Left kidney (tissue), 1 donor: ENCODE measurements at regions not wholly inside any gene's neighbourhood (a gene's known extent, or its start where the extent isn't known, plus 50 kb on each side); places are given as distances from the start of the nearest gene placed in this dataset.
A peak's percentile ranks its signal among the peaks of the same experiment; 100 is the strongest.
"Not testable (repeated sequence)": the region's sequence is repeated elsewhere in the genome, so short reads cannot be mapped to it uniquely, and the experiment has no call there.

Experiments
- DNase-seq: peaks from one replicate; pipeline ENCODE4 v3.0.0-alpha.2; 2013

GRCh38 chr13:65940720-65941119 is 1289.4 kb downstream of the PCDH9 start:
- no peak for DNase-seq

DNA sequence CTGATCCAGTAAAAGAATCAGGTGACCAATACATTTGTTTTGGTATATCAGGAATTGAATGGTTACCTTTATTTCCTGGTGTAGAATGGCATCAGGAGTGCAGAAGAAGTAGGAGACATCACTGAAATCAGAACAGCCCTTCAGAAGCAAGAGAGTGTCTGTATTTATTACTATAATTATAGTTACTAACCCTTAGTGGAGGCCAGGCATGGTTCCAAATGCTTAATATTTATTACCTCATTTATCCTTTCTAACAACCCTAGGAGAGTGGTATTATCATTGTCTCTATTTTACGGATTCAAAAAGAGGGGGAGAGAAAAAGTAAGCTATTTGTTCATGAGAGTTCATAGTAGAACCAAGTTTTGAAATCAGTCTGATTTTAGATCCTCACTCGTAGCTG is 1292.9 kb downstream of the PCDH9 start:
- DNase-seq = no peak

DNA sequence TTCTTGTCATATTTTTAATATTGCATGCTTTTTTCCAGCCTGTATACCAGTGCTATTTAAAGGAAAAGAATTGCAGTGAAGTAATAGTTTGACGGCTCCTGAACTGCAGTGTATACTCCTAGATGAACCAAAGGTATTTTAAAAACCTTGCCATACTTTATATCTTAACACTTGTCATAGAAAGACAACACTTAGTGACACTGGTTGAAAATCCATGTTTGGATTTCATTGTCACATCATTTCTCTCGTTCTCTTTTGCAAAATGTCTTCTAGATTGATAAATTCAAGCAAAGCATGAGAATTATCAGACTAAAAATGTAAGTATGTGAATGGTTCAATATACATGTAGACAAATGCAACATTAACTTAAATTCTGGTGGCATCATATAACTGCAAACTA is 1293.9 kb downstream of the PCDH9 start:
- no peak for DNase-seq

- no peak for DNase-seq
These were observed 1297.4 kb downstream of the PCDH9 start for GRCh38 chr13:65932587-65933239.

GRCh38 chr13:65932013-65932412 is 1298.1 kb downstream of the PCDH9 start:
- DNase-seq = no peak

- no peak for DNase-seq
These were observed 1300.7 kb downstream of the PCDH9 start for GRCh38 chr13:65929436-65929835.

GRCh38 chr13:65926750-65927171 is 1303.4 kb downstream of the PCDH9 start:
- peak; percentile 30 for DNase-seq

DNA sequence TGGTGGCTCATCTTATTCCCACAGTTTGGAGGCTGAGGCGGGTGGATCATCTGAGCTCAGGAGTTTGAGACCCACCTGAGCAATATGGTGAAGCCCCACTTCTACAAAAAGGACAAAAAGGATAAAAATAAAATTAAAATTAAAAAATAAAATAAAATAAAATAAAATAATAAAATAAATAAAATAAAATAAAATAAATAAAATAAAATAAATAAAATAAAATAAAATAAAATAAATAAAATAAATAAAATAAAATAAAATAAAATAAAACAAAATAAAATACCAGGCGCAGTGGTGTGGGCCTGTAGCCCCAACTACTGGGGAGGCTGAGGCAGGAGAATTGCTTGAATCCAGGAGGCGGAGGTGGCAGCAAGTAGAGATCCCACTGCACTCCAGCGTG is 1307.3 kb downstream of the PCDH9 start:
- not testable (repeated sequence) for DNase-seq

DNA sequence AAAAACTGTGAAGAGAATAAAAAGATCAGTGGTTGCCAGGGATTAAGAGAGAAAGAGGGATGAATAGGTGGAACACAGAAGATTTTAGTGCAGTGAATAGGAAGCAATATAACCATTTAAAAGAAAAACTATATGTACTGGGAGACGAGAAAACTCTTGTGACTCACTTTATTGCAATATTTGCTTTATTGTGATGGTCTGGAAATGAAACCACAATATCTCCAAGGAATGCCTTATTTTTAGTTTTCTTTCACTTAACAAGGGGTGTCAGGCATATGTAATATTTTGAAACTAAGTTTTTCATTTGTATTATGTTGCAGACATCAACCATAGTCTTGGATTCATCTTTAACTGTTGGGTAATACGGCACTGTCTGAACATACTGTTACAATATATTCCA is 1308.2 kb downstream of the PCDH9 start:
- no peak for DNase-seq

DNA sequence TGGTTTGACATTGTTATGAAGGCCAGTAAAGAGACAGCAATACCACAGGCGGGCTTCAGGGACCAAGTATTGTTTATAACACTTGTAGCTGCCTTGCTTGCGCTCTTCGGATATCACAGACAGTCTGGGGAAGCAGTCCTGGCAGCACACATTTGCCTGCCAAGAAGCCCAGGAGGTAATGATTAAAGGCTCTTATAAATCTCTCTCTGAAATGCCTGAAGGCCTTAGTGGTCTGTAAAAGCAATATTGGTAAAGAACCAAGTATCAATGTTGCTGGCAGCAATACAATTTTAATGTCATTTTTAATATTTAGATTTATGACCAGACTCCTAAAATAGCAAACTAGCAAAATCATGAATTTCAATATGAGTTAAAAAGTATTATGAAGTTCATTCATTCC is 1312.4 kb downstream of the PCDH9 start:
- DNase-seq = no peak

DNA sequence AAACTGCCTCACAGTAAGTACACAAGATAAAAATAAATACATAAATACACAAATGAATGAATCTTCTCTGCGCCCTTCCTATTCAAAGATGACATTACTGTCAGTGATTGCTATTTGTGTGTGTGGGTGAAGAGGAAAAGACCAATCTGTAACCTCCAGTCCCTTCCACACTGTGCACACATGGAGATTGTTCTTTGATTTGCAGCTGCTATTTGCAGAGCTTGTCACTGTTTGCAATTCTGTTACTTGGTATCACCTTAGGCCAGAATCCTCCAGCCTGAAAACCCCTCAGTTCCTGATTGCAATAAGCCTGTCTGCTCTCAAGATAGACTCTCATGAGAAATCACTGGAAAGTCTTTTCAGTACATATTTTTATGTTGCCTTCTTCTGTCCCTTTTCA is 1314.9 kb downstream of the PCDH9 start:
- DNase-seq = no peak

GRCh38 chr13:65914716-65915115 is 1315.4 kb downstream of the PCDH9 start:
- no peak for DNase-seq

- no peak for DNase-seq
These were observed 1317.0 kb downstream of the PCDH9 start for GRCh38 chr13:65913173-65913572.

DNA sequence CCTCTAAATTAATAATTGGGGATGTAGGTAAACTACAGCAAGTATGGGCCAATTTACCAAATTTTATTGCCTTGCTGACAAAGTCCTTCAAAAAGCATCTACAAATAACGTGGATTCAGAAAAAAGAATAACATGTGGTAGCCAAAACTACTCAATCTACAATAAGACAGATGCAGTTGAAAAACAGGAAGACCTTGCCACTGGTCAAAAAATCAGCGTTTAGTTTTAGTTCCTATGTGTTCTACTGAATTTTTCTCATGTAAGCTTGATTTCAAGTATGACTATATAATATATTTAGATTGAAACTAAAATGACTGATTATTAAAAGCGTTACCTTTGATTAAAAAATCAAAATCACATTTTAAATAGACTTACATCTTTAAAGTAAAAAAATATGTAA is 1317.6 kb downstream of the PCDH9 start:
- DNase-seq = no peak

- no peak for DNase-seq
These were observed 1318.5 kb downstream of the PCDH9 start for GRCh38 chr13:65911546-65912193.

DNA sequence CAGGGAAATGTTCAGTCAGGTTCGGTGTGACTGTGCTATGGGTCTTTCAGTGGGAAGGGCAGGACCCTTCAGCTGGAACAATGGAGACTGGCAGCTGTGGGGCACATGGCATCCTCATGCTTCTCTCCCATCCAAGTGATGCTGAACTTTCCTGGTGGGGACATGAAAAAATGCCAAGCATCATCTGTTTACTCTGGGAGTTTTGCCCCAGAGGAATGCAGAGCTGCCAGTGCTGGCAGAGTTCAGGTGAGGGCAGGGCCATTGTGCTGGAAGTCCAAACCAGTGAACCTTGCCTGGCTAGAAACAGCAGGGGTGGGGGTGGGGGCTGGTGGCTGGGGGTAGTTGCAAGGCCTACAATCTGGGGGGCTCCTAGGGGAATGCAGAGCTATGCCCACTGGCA is 1320.6 kb downstream of the PCDH9 start:
- no peak for DNase-seq

- no peak for DNase-seq
These were observed 1322.2 kb downstream of the PCDH9 start for GRCh38 chr13:65907666-65908525.

DNA sequence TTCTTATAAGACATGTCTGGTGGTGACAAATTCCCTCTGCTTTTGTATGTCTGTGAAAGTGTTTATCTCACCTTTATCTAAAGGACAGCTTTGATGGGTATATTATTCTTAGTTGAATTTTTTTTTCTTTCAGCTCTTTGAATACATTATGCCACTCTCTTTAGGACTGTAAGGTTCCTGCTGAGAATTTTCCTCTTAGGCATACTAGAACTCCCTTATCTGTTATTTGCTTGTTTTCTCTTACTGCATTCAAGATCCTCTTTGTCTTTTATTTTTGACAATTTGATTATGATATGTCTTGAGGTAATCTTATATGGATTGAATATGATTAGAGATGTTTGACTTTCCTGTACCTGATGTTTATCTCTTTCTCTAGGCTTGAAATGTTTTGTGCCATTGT is 1328.4 kb downstream of the PCDH9 start:
- DNase-seq = no peak

DNA sequence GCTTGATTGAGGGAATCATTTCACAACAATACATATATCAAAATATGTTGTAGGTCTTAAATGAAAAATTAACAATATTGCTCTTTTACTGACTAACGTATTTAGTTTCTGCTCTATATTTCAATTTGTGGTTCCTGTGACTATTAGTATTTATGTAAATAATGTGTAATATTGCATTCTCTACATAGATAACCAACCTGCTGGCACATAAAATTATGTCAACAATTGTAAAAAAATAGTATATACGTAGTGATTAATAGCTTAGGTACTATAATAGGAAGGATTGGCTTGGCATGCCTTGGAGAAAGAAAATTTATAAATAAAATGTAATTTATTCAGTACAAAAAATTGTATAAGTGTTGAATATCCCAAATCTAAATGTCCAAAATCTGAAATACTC is 1336.1 kb downstream of the PCDH9 start:
- DNase-seq = no peak

DNA sequence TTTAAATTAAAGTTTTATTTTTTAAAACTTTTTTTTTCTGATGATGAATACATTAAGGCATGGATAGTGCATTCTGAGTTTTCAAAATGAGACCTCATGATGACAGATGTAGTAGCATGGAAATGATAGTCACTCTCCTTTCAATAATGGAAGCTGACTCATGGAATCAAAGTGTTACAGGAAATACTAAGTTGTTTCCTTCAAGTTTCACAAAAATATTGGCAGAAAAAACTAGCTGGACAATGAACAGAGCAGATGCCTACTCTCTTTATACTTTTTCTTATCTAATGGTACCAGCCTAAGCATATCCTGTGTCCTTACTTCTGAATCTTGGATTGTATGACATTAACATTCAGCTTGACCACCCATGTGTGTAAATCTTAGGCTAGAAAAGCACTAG is 1337.3 kb downstream of the PCDH9 start:
- DNase-seq = no peak

- no peak for DNase-seq
These were observed 1340.8 kb downstream of the PCDH9 start for GRCh38 chr13:65889368-65889767.

- DNase-seq = no peak
These were observed 1347.3 kb downstream of the PCDH9 start for GRCh38 chr13:65882810-65883209.

DNA sequence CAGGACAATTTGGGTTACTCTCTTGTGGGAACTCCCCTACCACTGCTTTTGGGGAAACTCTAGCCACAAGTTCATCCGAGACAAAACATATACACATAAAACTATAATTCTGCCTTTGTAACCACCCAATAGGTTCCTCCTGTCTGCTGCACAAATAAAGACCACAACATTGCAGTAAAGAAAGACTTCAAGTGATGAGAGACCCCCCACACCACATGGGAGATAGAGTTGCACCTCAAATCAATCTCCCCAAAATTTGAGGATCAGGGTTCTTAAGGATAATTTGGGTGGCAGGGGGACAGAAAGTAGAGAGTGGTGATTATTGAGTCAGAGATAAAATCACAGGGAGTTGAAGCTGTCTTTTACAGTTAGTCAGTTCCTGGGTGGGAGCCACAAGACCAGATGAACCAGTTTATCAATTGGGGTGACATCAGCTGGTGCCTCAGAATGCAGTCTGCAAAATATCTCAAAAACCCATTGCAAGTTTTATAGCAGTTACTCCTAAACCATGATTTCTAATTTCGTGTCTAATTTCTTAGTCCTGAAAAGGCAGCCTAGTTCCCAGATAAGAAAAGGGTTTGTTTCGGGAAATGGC is 1348.5 kb downstream of the PCDH9 start:
- DNase-seq = no peak
